ENCODE measurements at regions not wholly inside any gene's neighbourhood (a gene's known extent, or its start where the extent isn't known, plus 50 kb on each side); places are given as distances from the start of the nearest gene placed in this dataset.

- Histone ChIP-seq H3K4me1 (no peaks in the 10 kb centered on the region), H3K27me3 (no peaks in the 10 kb centered on the region), H3K27ac (no peak overlapping the region), H3K36me3 (no peaks in the 10 kb centered on the region), H3K4me3 (replicated peaks in 1 of 3) (no peak overlapping the region), H3K9me3 (no peaks in the 10 kb centered on the region)
- WGBS, 2 donors, result 95% methylated on average over 13 of the region's 13 CpGs
- intact Hi-C loops (cut with DNase I), result no loop called here
- TF ChIP-seq CTCF (IDR thresholded peaks at IDR 0.05), result no peak
- TF ChIP-seq POLR2A (IDR thresholded peaks at IDR 0.05), result no peak
- DNase-seq, result no peak
Measured at GRCh38 chr6:22349051-22349450, 52.2 kb upstream of the PRL start.

- no peaks in the 10 kb centered on the region for H3K9me3 ChIP-seq
- H3K27me3 ChIP-seq, result no peaks in the 10 kb centered on the region
- H3K36me3 ChIP-seq, result no peaks in the 10 kb centered on the region
- DNase-seq, result no peak
- intact Hi-C loops (cut with DNase I), result no loop called here
- H3K4me1 ChIP-seq, result no peaks in the 10 kb centered on the region
- no peak for TF ChIP-seq CTCF (IDR thresholded peaks at IDR 0.05)
- no peak for TF ChIP-seq POLR2A (IDR thresholded peaks at IDR 0.05)
- no peak overlapping the region for H3K4me3 ChIP-seq (replicated peaks in 1 of 3)
- H3K27ac ChIP-seq, result no peak overlapping the region
Measured at GRCh38 chr6:22349528-22349927, 52.7 kb upstream of the PRL start.

DNA sequence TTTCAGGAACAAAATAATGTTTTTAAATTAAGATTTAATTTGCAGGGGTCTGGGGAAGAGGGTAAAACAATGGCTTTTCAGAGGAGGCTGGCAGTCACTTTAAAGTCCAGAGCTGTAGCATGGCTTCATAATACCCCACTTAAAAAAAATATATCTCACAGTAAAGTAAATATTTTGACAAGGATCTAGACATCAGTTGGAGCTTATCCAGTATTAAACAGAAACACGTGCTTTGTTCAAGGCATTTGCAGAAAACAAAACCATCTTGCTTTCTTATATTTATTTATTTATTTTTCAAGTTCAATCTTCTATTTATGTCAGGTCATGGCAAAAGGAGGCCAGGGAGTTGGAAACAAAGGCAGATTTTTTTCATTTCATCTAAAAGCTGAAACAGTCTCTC is 53.3 kb upstream of the PRL start:
- no peak for DNase-seq
- Histone ChIP-seq H3K27ac (no peak overlapping the region), H3K4me1 (no peaks in the 10 kb centered on the region), H3K4me3 (replicated peaks in 1 of 3) (no peak overlapping the region), H3K27me3 (no peaks in the 10 kb centered on the region), H3K9me3 (no peaks in the 10 kb centered on the region), H3K36me3 (no peaks in the 10 kb centered on the region)
- whole genome bisulfite sequencing, 2 donors, result 41 to 45% methylated on average over 1 of the region's 1 CpG
- TF ChIP-seq CTCF (IDR thresholded peaks at IDR 0.05), result no peak
- no peak for TF ChIP-seq POLR2A (IDR thresholded peaks at IDR 0.05)
- intact Hi-C loops (cut with DNase I), result no loop called here

- H3K27me3 ChIP-seq, result no peaks in the 10 kb centered on the region
- no peak overlapping the region for H3K27ac ChIP-seq
- H3K36me3 ChIP-seq, result no peaks in the 10 kb centered on the region
- WGBS, 2 donors, result 90 to 91% methylated on average over 2 of the region's 2 CpGs
- no peak for TF ChIP-seq CTCF (IDR thresholded peaks at IDR 0.05)
- TF ChIP-seq POLR2A (IDR thresholded peaks at IDR 0.05), result no peak
- no peaks in the 10 kb centered on the region for H3K4me1 ChIP-seq
- H3K4me3 ChIP-seq (replicated peaks in 1 of 3), result no peak overlapping the region
- intact Hi-C loops (cut with DNase I), result no loop called here
- DNase-seq, result no peak
- H3K9me3 ChIP-seq, result no peaks in the 10 kb centered on the region
Measured at GRCh38 chr6:22353101-22353500, 56.3 kb upstream of the PRL start.

DNA sequence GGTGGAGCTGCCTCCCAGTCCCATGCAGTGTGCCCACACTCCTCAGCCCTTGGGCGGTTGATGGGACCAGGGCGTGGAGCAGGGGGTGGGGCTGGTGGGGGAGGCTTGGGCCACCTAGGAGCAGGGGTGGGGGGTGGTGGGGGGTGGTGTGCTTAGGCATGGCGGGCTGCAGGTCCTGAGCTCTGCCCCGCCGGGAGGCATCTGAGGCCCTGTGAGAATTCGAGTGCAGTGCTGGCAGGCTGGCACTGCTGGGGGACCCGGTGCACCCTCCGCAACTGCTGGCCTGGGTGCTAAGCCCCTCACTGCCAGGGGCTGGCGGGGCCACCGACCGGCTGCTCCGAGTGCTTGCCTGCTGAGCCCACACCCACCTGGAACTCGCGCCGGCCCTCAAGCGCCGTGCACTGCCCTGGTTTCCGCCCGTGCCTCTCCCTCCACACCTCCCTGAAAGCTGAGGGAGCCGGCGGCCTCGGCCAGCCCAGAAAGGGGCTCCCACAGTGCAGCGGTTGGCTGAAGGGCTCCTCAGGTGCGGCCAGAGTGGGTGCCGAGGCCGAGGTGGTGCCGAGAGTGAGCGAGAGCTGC is 59.6 kb upstream of the PRL start:
- Histone ChIP-seq H3K4me1 (no peaks in the 10 kb centered on the region), H3K27me3 (no peaks in the 10 kb centered on the region), H3K4me3 (replicated peaks in 1 of 3) (no peak overlapping the region), H3K27ac (no peak overlapping the region), H3K9me3 (no peaks in the 10 kb centered on the region), H3K36me3 (no peaks in the 10 kb centered on the region)
- no peak for TF ChIP-seq CTCF (IDR thresholded peaks at IDR 0.05)
- no peak for TF ChIP-seq POLR2A (IDR thresholded peaks at IDR 0.05)
- intact Hi-C loops (cut with DNase I), result no loop called here
- DNase-seq, result no peak
- 97 to 99% methylated on average over 7 to 22 of the region's 28 CpGs for WGBS, 2 donors
